DND-41 (cell line): ENCODE measurements at regions not wholly inside any gene's neighbourhood (a gene's known extent, or its start where the extent isn't known, plus 50 kb on each side); places are given as distances from the start of the nearest gene placed in this dataset.

Experiments
- ATAC-seq: fragments of 200-7000 bp; cut with Tn5 transposase; 3 replicates; pipeline ENCODE4 v1.9.1; 2021; ENCODE audit warnings: low read depth; ENCODE audit not compliant: insufficient read depth
- DNase-seq: peaks from one replicate; pipeline ENCODE4 v3.0.0-alpha.2; 2020
- H2AFZ ChIP-seq: 2 replicates; pipeline ENCODE4 v1.6.0; 2012; ENCODE audit warnings: low read depth, low read length
- H3K27ac ChIP-seq: 2 replicates; pipeline ENCODE4 v1.5.1; 2012; ENCODE audit warnings: low read length, inconsistent platforms
- H3K27me3 ChIP-seq: fragments of 200-600 bp; sonication (generic); 2 replicates; pipeline ENCODE4 v1.6.0; 2012; ENCODE audit warnings: low read length, mild to moderate bottlenecking, inconsistent platforms; ENCODE audit not compliant: insufficient read depth, poor library complexity
- H3K36me3 ChIP-seq: 2 replicates; pipeline ENCODE4 v1.5.1; 2012; ENCODE audit warnings: low read length, inconsistent platforms; ENCODE audit not compliant: insufficient read depth
- H3K4me1 ChIP-seq: 2 replicates; pipeline ENCODE4 v1.5.1; 2012; ENCODE audit warnings: mild to moderate bottlenecking, low read length; ENCODE audit not compliant: insufficient read depth
- H3K4me2 ChIP-seq: 2 replicates; pipeline ENCODE4 v1.6.0; 2012; ENCODE audit warnings: mild to moderate bottlenecking, moderate library complexity, low read length, inconsistent platforms; ENCODE audit not compliant: insufficient read depth
- H3K4me3 ChIP-seq, 2 experiments: fragments of 200-600 bp in 1 of 2; shearing (Covaris generic) in 1 of 2; 2 replicates each; pipeline ENCODE4 v1.5.1; 2012 to 2016; ENCODE audit warnings: inconsistent platforms in 2 of 2, low read length in 2 of 2, mild to moderate bottlenecking in 2 of 2, low read depth in 1 of 2, moderate library complexity in 1 of 2
- H3K79me2 ChIP-seq: 2 replicates; pipeline ENCODE4 v1.6.0; 2012; ENCODE audit warnings: low read length, inconsistent platforms; ENCODE audit not compliant: insufficient read depth
- H3K9ac ChIP-seq: 2 replicates; pipeline ENCODE4 v1.6.0; 2012; ENCODE audit warnings: low read depth, mild to moderate bottlenecking, inconsistent platforms, low read length, moderate library complexity
- H3K9me3 ChIP-seq: 2 replicates; pipeline ENCODE4 v1.5.1; 2012; ENCODE audit warnings: low read length, moderate library complexity, mild to moderate bottlenecking, inconsistent platforms; ENCODE audit not compliant: insufficient read depth, severe bottlenecking
- H4K20me1 ChIP-seq: 2 replicates; pipeline ENCODE4 v1.6.0; 2012; ENCODE audit warnings: low read length; ENCODE audit not compliant: insufficient read depth
- EZH2 ChIP-seq: IDR thresholded peaks from 3 replicates; pipeline ENCODE4 v1.6.1; 2012; ENCODE audit warnings: borderline replicate concordance, low read depth, mild to moderate bottlenecking, moderate library complexity, low read length, inconsistent platforms; ENCODE audit not compliant: severe bottlenecking
- TF ChIP-seq, protein P1 (sequence below): IDR thresholded peaks from 2 replicates; pipeline ENCODE4 v1.5.1; 2012; ENCODE audit warnings: borderline replicate concordance, low read length, moderate library complexity, mild to moderate bottlenecking; ENCODE audit not compliant: poor library complexity, severe bottlenecking; ENCODE audit errors: extremely low read depth

DNA sequence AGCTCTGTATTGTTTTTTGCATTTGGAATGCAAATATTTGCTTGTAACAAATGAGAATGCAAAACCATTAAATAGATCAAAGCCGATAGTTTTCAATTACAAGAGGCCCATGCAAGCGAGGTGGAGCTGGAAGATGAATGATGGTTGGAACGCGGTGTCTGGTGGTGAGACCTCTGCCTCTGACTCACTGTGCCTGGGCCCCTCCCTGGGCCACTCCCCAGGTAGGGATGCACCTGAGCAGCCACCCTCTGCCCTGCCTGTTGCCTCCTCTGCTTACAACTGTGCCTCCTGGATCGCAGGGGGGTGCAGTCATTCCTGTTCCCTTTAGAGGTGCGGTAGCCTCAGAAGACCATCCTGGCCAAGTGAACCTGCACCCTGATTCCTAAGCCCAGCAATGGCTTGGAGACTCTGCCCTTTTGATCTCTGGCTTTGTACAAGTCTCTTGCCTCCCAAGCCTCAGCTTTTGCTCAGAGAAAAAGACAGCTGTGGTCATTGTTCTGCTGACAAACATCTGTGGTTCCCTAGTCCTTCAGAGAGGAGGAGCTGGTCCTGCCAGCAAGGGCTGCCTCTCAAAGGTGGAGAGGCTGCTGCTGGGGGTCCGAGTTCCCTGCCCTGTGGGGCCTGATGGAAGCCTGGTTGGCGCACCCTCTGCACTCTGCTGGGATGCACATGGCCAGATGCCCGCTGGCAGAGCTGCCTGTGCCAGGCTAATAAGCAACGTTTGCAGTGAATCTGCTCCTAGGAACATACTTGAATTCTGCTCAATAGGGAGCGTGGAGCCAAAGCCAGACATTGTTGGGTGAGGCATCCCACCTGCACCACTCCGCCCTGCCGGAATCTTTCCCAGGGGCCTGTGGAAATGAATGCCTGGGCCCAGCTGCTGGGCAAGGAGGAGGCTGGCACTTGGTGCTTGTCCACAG lies 126.3 kb upstream of the TCERG1L start:
- Histone ChIP-seq H3K4me1 (no peaks in the 10 kb centered on the region), H3K4me3 (no peak overlapping the region), H3K4me2 (no peak overlapping the region), H3K9me3 (no peaks in the 10 kb centered on the region), H3K36me3 (no peaks in the 10 kb centered on the region), H2AFZ (no peak overlapping the region), H3K9ac (no peak overlapping the region), H3K79me2 (no peaks in the 10 kb centered on the region), H3K27ac (no peak overlapping the region), H4K20me1 (peaks cover 3% of the 10 kb centered on the region; the same call in 1 of the 2 replicates), H3K27me3 (no peaks in the 10 kb centered on the region)
- no peak for TF ChIP-seq EZH2
- TF ChIP-seq, protein P1, sequence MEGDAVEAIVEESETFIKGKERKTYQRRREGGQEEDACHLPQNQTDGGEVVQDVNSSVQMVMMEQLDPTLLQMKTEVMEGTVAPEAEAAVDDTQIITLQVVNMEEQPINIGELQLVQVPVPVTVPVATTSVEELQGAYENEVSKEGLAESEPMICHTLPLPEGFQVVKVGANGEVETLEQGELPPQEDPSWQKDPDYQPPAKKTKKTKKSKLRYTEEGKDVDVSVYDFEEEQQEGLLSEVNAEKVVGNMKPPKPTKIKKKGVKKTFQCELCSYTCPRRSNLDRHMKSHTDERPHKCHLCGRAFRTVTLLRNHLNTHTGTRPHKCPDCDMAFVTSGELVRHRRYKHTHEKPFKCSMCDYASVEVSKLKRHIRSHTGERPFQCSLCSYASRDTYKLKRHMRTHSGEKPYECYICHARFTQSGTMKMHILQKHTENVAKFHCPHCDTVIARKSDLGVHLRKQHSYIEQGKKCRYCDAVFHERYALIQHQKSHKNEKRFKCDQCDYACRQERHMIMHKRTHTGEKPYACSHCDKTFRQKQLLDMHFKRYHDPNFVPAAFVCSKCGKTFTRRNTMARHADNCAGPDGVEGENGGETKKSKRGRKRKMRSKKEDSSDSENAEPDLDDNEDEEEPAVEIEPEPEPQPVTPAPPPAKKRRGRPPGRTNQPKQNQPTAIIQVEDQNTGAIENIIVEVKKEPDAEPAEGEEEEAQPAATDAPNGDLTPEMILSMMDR, result no peak
- DNase-seq (no peak), ATAC-seq (no peak)

DNA sequence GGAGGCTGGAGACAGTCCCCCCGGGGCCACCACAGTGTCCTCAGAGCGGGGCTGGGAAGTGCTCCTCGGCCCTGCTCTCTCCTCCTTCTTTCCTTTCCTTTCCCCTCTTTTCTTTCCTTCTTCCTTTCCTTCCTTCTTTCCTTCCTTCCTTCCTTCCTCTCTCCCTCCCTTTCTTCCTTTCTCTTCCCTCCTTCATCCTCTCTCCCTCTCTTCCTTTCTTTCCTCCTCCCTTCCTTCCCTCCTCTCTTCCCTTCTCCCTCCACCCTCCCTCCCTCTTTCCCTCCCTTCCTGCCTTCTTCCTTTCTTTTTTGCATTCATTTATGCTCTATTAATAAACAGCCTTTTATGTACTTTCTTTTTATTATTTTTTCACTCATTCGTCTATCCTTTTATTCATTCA lies 127.1 kb upstream of the TCERG1L start:
- no peaks in the 10 kb centered on the region for H3K36me3 ChIP-seq
- H3K9ac ChIP-seq, result no peak overlapping the region
- H3K4me3 ChIP-seq, result no peak overlapping the region
- no peak overlapping the region for H3K4me2 ChIP-seq
- peaks cover 5% of the 10 kb centered on the region; the same call in 1 of the 2 replicates for H4K20me1 ChIP-seq
- TF ChIP-seq, protein P1, result no peak
- TF ChIP-seq EZH2, result no peak
- H3K4me1 ChIP-seq, result no peaks in the 10 kb centered on the region
- DNase-seq (no peak), ATAC-seq (no peak)
- H3K27me3 ChIP-seq, result no peaks in the 10 kb centered on the region
- H2AFZ ChIP-seq, result no peak overlapping the region
- H3K79me2 ChIP-seq, result no peaks in the 10 kb centered on the region
- H3K27ac ChIP-seq, result no peak overlapping the region
- no peaks in the 10 kb centered on the region for H3K9me3 ChIP-seq

GRCh38 chr10:131439705-131440104 lies 128.2 kb upstream of the TCERG1L start:
- Histone ChIP-seq H3K36me3 (no peaks in the 10 kb centered on the region), H3K79me2 (no peaks in the 10 kb centered on the region), H3K4me1 (no peaks in the 10 kb centered on the region), H2AFZ (no peak overlapping the region), H3K27me3 (no peaks in the 10 kb centered on the region), H3K9me3 (no peaks in the 10 kb centered on the region), H3K27ac (no peak overlapping the region), H3K9ac (no peak overlapping the region), H4K20me1 (peaks cover 4% of the 10 kb centered on the region; the same call in 1 of the 2 replicates), H3K4me2 (no peak overlapping the region), H3K4me3 (no peak overlapping the region)
- TF ChIP-seq, protein P1, result no peak
- no peak for TF ChIP-seq EZH2
- no peak for DNase-seq
- no peak for ATAC-seq
